Keratinocyte (primary cell): ENCODE measurements at regions not wholly inside any gene's neighbourhood (a gene's known extent, or its start where the extent isn't known, plus 50 kb on each side); places are given as distances from the start of the nearest gene placed in this dataset.

Experiments used
- CTCF ChIP-seq, 3 experiments: IDR thresholded peaks in 1 of 3; conservative IDR thresholded peaks in 1 of 3; optimal IDR thresholded peaks in 1 of 3; 2 replicates in 2 of 3; 3 replicates in 1 of 3; pipeline versions ENCODE3 to v1.5.1; 2011; ENCODE audit warnings: low read length in 3 of 3, mild to moderate bottlenecking in 3 of 3, moderate library complexity in 2 of 3, control low read depth in 1 of 3, inconsistent platforms in 1 of 3; ENCODE audit not compliant: insufficient read depth in 2 of 3; ENCODE audit errors: extremely low read depth in 1 of 3
- EZH2 ChIP-seq: IDR thresholded peaks from one replicate; pipeline ENCODE4 v1.6.1; 2012; ENCODE audit warnings: inconsistent platforms, mild to moderate bottlenecking, low read length, moderate library complexity

GRCh38 chr7:25031007-25031406 lies 51.0 kb upstream of the OSBPL3 start:
- TF ChIP-seq CTCF (optimal IDR thresholded peaks at IDR 0.05 in 1 of 3, IDR thresholded peaks at IDR 0.05 in 1 of 3, conservative IDR thresholded peaks at IDR 0.05 in 1 of 3; ENCODE audit: extremely low read depth in 1 of 3, insufficient read depth in 2 of 3, low read length in 3 of 3) (no peak), EZH2 (no peak)
